HG02885 (cell line): ENCODE measurements at regions not wholly inside any gene's neighbourhood (a gene's known extent, or its start where the extent isn't known, plus 50 kb on each side); places are given as distances from the start of the nearest gene placed in this dataset.

ENCODE experiments used
- ATAC-seq: cut with Tn5 transposase; IDR thresholded peaks from one replicate; pipeline ENCODE4 v1.9.1; 2021; ENCODE audit warnings: mild to moderate bottlenecking; ENCODE audit not compliant: unreplicated experiment, poor library complexity

DNA sequence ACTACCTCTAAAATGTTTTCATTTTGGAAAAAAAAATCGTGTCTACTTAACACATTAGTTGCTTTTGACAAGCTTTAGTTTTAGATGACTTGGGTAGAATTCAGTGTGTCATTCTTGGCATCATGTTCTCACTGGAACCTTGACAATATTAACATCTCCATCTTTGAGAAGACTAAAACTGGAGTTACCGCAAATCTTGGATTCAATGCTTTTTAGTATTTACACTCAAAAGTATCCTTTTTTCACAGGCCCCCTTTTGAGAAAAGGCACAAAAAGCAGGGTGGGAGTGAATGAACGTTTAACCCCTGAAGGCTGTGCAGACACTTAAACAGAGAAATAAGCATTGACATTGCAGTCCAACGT lies 549.1 kb downstream of the CSNK1G3 start:
- ATAC-seq, result no peak

DNA sequence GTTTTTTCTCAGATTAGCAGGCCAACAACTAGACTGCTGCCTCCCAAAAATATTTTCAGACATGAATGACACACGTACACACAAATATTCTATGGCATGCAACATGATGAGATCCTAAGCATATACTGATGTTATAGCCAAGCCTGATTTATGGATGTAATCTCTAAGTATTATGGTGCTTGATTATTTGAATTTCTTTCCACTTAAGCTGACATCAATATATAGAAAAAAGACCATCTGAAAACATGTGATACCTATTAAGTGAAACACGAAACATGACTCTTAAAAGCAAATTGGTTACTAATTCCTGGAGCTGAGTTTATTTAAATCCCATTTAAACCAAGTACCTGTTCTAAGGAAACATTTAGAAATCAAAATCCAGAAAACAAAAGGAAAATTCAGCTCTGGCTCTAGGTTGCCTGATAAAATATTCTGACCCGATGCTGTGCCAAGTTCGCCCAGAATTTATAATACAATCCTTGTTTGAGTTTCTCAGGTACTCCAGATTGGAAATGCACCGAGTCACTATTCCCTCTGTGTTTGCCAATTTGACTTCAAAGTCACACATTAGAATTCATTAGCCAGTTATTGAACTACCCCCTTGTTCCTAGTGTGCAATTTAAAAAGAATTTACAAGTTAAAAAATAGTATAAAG lies 548.6 kb downstream of the CSNK1G3 start:
- no peak for ATAC-seq

DNA sequence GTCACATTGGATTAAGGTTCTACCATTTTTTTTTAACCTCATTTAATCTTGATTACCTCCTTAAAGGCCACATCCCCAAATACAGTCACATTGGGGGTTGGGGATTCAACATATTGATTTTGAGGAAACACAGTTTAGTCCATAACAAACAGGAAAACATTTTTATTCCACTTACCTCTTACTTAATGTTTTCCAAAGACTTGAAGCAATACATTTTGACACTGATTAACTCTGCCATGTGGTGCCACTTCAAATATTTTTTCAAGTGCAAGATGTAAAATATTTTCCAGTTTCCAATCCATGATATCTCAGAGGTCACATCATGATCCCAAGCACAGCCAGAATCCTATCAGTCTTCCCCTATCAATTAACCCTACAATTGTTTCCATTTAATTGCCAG lies 548.0 kb downstream of the CSNK1G3 start:
- no peak for ATAC-seq

DNA sequence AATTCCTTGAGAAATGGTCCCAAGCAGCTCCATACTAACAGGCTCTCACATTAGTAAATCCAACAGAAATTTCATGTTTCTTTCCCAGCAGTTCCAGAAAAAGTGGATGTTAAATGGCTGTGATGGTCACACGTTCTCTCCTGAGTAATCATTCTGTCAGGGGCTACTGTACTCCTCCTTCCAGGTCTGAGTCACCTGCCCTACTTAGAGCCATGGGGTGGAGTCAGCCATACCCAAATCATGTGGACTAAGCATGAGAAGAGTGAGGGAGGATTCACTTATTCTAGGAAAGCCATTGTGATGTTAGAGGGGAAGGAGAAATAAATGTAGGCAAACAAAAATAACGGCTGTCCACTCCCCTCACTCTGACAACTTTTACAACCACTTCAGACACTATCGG lies 547.2 kb downstream of the CSNK1G3 start:
- no peak for ATAC-seq

DNA sequence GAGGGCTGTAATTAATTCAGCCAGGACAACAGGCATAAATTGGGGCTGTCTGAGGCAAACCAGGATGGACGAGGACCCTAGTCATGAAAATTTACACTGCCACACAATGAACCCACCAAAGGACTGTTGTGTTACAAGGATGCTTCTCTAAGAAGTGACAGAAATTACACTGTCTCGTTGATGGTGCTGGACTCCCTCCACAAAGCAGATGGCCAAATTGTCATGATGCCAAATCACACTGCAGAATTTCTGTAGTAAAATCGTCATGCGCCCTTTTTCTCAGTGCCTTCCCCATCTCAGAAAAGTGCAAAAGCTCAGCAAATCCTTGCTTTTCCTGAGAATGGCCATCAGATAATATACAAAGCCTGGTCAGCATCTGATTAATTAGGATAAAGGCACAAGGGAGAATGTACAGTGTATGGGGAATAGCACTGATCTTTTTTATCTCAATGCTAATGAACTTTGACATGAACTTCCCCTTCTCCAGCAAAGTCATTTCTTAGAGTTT lies 545.8 kb downstream of the CSNK1G3 start:
- no peak for ATAC-seq

DNA sequence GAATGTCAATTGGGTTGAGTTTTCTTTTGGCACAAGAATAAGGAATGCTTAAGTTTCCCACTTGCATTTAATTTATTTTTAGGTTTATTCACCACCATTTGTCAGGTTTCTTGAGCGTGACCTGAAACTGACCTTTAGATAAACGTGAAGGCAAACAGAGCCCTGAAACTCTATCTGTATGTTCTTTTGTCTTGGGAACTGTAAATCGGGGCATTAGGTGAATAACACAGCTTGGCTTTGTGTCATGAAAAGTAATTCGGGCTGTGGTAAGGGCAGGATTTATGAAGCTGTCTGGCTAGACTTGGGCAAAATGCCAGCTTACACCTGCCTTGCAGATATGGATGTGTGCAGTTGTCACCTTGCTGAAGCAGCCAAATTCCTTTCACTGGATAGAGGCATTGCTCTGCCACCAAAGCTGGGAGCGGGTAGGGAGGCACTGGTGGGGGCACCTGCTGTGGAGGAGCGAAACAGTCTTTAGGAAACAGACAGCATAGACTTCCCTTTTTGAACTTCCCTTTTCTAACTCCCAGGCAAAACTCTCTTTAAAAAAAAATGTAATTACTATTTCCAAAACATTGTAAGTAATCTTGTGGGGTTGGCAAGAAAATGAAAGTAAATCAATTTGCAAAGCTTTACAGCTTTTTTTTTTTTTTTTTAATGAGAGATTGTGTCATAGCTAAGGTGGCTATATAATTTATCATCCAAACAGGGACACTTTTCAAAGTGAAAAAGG lies 545.2 kb downstream of the CSNK1G3 start:
- peak; percentile 52 for ATAC-seq

DNA sequence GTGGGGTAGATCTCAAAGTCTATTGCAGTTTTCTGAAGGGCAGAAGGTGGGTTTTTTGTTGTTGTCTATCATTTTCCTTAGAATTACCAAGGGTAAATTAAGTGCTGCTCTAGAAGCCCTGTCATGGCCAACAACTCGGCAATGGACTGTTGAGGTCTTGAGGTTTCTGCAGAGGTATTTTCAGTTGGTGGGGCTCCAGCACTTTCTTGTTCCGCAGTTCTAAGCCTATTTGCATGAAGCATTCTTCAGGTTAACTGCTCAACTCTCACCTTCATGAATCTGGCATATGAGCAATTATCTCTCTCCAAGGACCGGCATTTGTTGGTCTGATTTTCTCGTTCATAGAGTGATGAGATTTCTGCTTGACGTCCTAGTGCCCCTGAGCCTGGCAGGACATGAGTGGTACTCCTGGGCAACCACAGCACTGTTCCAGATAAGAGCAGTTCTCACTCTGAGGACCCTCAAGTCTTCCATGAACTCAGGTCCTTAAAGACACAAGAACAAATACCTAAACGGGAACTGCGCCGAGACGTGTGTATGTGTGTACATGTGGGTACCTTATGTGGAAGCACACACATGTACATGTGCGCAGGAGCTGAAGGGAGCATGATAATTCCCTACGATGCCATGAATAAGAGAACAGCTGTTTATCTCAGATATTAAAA lies 544.5 kb downstream of the CSNK1G3 start:
- ATAC-seq, result peak; percentile 77

DNA sequence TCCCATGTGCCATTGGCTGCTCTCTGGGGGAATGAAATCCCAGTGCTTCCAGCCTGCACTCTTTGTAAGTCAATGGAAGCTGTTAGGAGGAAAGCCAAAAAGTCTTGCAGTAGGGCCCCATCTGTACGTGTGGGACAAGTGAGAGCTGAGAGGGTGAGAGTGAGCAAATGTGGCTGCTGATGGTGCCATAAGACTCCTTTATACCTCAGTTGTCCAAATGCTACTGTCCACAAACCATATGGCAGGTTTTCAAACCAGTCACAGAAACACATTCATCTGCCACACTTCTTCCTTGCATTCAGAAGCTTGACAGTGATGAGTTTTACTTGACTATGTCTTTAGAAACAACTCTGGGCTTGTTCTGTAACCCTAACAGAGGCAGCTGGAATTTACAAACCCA lies 543.8 kb downstream of the CSNK1G3 start:
- no peak for ATAC-seq

DNA sequence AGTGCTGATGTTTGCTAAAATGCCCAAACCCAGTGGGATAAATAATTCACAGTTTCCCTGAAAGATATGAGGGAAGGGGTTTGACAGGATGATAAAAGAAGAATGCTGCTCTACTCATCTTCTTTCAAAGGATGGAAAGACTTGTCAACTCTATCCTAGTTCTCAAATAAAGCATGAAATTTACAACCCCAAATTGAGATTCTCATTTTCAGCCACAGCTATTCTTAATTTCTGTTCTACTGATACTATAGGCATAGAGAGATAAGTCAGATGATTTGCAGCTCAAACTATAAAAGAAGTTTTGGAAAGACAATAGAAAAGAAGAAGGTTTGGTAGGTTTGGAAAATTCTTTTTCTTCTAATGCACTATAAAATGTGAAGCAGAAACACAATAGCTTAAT lies 542.6 kb downstream of the CSNK1G3 start:
- peak; percentile 35 for ATAC-seq

DNA sequence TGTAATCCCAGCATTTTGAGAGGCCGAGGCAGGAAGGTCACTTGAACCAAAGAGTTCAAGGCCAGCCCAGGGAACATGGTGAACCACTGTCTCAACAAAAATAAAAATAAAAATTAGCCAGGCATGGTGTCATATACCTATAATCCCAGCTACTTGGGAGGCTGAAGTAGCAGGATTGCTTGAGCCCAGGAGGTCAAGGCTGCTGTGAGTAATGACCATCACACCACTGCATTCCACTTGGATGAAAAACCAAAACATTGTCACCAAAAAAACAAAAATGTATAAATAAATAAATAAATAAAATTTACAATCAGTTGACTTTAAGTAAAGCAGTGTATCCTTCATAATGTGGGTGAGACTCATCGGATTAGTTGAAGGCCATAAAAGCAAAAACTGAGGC lies 541.4 kb downstream of the CSNK1G3 start:
- ATAC-seq, result no peak

DNA sequence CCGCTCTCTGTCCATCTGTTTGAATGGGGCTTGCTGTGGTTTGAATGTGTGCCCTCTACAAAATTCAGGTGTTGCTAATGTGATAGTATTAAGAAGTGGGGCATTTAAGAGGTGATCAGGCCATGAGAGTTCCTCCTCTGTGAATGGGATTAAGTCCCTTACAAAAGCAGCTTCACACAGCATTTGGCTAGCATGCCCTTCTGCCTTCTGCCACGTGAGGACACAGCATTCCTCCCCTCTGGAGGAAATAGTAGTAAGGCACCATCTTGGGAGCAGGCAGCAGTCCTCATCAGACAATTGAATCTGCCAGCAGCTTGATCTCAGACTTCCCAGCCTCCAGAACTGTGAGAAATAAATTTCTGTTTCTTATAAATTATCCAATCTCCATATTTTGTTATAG lies 540.2 kb downstream of the CSNK1G3 start:
- no peak for ATAC-seq

DNA sequence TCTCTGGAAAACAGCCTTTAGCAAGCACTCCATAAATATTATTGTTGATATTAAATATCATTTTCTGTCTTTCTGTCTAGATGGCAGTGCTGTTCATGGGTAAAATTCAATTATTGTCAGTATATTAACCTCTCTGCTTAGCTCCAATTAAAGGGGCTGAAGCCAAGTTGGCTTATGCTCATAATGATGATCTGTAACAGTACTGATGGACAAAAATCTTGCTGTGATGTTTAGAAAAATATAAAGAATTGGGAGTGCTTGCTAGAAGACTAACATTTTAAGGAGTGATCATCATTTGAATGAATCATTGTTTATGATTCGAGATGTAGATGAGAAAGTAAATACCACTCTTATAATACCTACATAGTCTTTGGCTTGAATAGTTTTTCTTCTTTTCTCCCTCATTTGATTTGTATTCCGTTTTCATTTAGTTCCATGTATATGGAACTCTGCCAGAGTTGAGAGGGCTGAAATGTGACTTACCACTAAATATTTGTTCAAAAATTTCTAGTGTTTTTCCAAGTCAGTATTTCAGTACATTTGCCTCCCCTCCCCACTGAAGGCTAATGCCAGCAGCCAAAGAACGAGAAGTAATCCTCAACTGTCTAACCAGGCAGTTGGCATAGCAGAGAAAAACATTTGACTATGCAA lies 538.3 kb downstream of the CSNK1G3 start:
- ATAC-seq, result no peak

DNA sequence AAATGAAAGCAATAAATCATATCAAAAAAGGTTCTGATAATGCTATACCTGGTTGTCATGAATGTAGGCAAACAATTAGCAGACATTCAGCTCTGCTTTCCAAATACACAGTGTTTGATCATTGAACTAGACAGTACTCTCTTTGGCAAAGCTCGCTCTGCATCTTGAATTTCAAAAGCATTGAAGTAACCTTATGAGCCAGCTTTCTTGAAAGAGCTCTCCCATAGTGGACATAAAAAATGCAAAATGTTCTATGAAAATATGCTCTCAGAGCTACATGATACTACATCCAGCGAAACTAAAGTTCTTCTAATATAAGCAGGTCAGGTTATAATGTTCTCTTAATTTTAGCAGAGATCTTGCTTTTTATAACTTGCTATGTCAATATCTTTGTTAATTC lies 533.4 kb downstream of the CSNK1G3 start:
- ATAC-seq, result no peak

DNA sequence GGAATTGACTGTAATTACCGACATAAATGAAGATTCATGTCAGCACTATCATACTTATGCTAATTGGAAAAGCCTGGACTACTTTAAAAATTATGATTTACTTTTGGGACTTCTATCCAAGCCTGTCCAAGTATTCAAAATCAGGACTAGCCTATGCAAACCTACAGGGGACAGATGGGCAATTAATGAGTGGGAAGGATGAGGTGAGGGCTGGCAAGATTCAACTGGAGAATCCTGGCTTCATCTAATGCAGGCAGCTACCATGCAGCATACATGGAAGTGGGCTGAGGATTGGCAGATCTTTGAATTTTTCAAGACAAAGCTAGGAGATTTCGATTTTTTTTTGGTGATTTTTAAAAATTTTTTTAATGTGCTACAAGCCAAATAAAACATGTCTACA lies 532.6 kb downstream of the CSNK1G3 start:
- no peak for ATAC-seq

DNA sequence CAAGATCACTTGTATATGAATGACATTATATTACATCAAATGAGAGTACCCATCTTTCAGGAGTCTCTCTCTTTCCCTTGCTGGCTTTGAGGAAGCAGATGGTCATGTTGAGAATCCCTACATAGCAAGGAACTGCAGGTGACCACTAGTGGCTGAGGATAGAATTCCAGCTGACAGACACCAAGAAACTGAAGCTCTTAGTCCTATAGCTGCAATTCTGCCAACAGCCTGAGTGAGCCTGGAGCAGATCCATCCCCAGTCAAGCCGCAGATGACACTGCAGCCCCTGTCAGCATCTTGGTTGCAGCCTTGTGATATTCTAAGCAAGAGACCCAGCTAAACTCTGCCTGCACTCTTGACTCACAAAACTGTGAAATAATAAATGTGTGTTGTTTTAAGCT lies 531.5 kb downstream of the CSNK1G3 start:
- no peak for ATAC-seq

DNA sequence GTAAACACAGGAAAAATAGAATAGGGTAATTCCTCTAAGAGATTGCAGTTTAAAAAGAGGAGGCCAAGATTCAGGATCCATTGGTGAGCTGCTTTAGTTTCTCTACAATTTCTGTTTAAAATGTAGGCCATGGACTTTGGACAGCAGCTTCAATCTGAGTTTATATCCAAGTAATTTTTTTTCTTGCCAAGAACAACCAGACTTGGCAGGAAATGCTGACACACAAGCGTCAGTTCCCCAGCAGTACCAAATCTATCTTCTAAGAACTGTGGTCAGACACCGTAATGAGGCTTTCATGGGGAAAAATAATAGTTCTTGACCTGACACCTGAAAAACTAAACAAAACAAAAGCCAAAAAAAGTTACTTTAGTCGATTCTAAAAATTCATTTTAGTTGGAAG lies 528.8 kb downstream of the CSNK1G3 start:
- no peak for ATAC-seq

DNA sequence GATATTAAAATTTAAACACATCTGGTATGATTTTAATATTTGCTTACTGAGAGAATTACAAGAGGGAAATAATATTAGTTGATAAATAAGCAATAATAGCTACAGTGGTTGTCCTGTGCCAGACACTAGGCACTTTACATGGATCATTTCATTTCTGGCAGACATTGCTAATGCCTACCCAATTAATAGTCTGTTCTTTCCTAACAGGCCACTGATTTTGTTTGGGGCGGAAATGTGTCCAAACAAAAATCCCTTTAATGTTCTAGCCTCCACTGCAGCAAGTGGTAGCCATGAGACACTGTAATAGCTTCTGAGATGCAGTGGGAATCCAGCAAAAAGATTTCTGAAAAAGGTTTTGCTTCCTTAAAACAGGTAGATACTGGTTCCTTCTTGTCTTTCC lies 527.4 kb downstream of the CSNK1G3 start:
- ATAC-seq, result no peak

DNA sequence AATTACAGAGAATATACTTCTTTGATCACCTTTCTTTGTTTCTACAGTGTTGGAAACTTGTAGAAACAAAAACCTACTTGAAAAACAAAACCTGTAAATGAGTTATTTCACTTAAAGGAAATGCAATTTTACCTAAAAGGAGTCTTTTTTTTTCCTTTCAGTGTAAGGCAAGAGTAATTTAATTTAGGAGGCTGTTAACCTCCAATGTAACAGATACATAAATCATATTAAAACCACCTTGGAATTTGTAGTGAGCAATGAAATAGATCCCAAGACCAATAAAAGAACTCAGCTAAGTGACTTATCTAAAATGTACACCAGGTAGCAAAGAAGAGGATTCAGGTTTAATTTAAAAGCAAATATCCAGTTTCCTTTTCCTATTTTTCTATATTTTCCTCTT lies 524.8 kb downstream of the CSNK1G3 start:
- ATAC-seq, result no peak

DNA sequence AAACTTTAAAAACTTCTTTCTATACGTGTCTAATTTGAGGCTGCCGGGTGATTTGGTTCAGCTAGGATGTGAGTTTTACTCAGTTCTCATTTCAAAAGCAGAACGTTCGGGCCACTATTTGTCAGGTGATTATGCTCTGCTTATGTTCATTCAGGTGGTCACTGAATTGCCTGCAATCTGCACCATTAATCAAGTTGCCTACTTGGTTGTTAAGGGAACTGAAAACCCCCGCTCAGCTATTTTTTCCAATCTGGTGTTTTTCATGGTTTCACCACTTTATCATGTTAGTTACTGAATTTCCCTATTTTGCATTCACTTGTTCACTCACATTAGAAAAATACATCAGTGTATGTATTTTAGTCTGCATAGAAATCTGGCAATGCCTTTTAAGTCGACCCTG lies 523.0 kb downstream of the CSNK1G3 start:
- peak; percentile 98 for ATAC-seq

DNA sequence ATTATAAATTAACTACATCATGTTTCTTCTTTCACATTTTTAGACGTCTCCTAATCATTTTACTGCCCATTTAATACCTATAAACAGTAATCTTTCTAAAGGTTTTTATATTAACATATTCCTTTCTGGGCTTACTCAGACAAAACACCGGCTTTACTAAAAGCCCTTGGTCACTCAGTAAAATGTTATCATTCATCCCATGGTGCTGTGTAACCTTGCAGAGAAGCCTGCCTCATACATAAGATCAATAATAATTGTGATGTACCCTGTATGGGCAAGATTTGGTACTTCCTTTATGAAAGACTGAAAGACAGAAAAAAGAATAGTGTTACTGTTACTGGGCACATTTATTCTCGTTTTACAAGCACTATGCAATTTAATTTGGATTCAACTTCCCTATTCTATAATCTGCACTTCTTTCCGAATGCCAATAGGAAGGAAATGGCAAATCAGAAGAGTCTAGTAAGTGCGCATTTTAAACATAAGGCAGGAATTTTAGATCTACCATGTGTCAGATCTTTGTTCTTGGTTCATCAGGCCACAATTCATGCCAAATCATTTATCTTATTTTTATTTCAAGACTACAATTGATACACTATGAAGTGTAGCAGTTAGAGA lies 522.2 kb downstream of the CSNK1G3 start:
- ATAC-seq, result no peak

DNA sequence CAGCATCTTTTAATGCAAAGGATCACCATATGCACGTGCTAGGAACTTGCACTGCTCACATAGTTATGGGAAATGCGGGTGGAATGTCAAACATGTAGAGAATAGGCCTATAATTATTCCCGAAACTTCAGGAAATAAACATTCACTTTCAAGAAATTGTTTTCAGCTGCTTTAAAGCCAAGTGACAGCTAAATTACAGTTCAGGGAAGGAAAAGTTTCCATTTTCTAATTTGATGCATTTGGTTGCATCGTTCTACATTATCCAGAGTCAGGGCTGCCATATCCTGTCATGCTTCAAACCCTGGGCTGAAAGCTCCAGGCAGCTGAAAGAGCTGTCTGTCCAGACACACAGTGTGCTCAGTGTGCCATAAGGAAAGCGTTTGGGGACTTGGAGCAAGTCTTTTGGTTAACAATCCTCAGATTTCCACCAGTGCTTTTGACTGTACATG lies 518.1 kb downstream of the CSNK1G3 start:
- ATAC-seq, result no peak
